ENCODE measurements at regions not wholly inside any gene's neighbourhood (a gene's known extent, or its start where the extent isn't known, plus 50 kb on each side); places are given as distances from the start of the nearest gene placed in this dataset.

GRCh38 chr7:135802697-135803096 lies 54.1 kb upstream of the FAM180A start:
- ChIA-PET POLR2A (no interaction called here), CTCF (no interaction called here)
- no TSS peak for BruUV-seq (replicated peaks)
- no peaks in the 10 kb centered on the region for H3K9me3 ChIP-seq (ENCODE audit: control insufficient read depth, insufficient read depth, low read depth, low read length)
- no peak overlapping the region for H3K4me3 ChIP-seq (ENCODE audit: low read depth in 2 of 2, low read length in 2 of 2)
- H3K4me1 ChIP-seq (ENCODE audit: control insufficient read depth, insufficient read depth, low read length), result peaks cover 5% of the 10 kb centered on the region; the same call in 1 of the 2 replicates
- TF ChIP-seq TCF7L2 (IDR thresholded peaks at IDR 0.05; ENCODE audit: low read depth, low read length), result 0 out of 2 replicates have a peak, but pooled peaks have one; percentile 4
- TF ChIP-seq REST (IDR thresholded peaks at IDR 0.05; ENCODE audit: insufficient read depth in 1 of 2, low read depth in 2 of 2, low read length in 1 of 2), result peak in 1 of 2 experiments; percentile 54; a peak in 1 of 4 replicates
- TF ChIP-seq SIN3A (IDR thresholded peaks at IDR 0.05; ENCODE audit: borderline replicate concordance, insufficient read depth, low read depth, low read length), result no peak
- no peak for TF ChIP-seq CTCF (IDR thresholded peaks at IDR 0.05)
- TF ChIP-seq POLR2AphosphoS5 (IDR thresholded peaks at IDR 0.05; ENCODE audit: low read depth, low read length), result no peak
- no peak overlapping the region for H3K27ac ChIP-seq (ENCODE audit: low read length)
- peaks cover 10% of the 10 kb centered on the region for H3K27me3 ChIP-seq (ENCODE audit: control insufficient read depth, insufficient read depth, low read length)
- no peak for ATAC-seq
- H3K36me3 ChIP-seq (ENCODE audit: control insufficient read depth, insufficient read depth, low read length), result no peaks in the 10 kb centered on the region
- in situ Hi-C loops (cut with HindIII; ENCODE audit: low pct_unique_long_range_greater_than_20kb, low sequenced_read_pairs), result no loop called here
- intact Hi-C loops (cut with micrococcal nuclease; ENCODE audit: unreplicated experiment), result no loop called here
- DNase-seq (ENCODE audit: low read depth, low spot score), result no peak

- POLR2A ChIA-PET, result no interaction called here
- Histone ChIP-seq H3K36me3 (ENCODE audit: control insufficient read depth, insufficient read depth, low read length) (no peaks in the 10 kb centered on the region), H3K9me3 (ENCODE audit: control insufficient read depth, insufficient read depth, low read depth, low read length) (no peaks in the 10 kb centered on the region), H3K4me1 (ENCODE audit: control insufficient read depth, insufficient read depth, low read length) (peaks cover 5% of the 10 kb centered on the region; the same call in 1 of the 2 replicates), H3K27ac (ENCODE audit: low read length) (no peak overlapping the region), H3K4me3 (ENCODE audit: low read depth in 2 of 2, low read length in 2 of 2) (no peak overlapping the region), H3K27me3 (ENCODE audit: control insufficient read depth, insufficient read depth, low read length) (peaks cover 10% of the 10 kb centered on the region)
- in situ Hi-C loops (cut with HindIII; ENCODE audit: low pct_unique_long_range_greater_than_20kb, low sequenced_read_pairs), result no loop called here
- CTCF ChIA-PET, result no interaction called here
- TF ChIP-seq SIN3A (IDR thresholded peaks at IDR 0.05; ENCODE audit: borderline replicate concordance, insufficient read depth, low read depth, low read length), result no peak
- no peak for TF ChIP-seq TCF7L2 (IDR thresholded peaks at IDR 0.05; ENCODE audit: low read depth, low read length)
- TF ChIP-seq REST (IDR thresholded peaks at IDR 0.05; ENCODE audit: insufficient read depth in 1 of 2, low read depth in 2 of 2, low read length in 1 of 2), result no peak
- no peak for TF ChIP-seq POLR2AphosphoS5 (IDR thresholded peaks at IDR 0.05; ENCODE audit: low read depth, low read length)
- TF ChIP-seq CTCF (IDR thresholded peaks at IDR 0.05), result no peak
- BruUV-seq (replicated peaks), result no TSS peak
- peak; percentile 10; the same call in 1 of the 2 replicates for ATAC-seq
- intact Hi-C loops (cut with micrococcal nuclease; ENCODE audit: unreplicated experiment), result loop anchor here (1.0 kb wide), 1 partner anchor 207 kb away; no protein-coding TSS in a partner anchor
- DNase-seq (ENCODE audit: low read depth, low spot score), result no peak
Measured at GRCh38 chr7:135801877-135802276, 53.3 kb upstream of the FAM180A start.

Data from Panc1 (cell line).